Uterus (tissue), 3 donors: ENCODE measurements at regions not wholly inside any gene's neighbourhood (a gene's known extent, or its start where the extent isn't known, plus 50 kb on each side); places are given as distances from the start of the nearest gene placed in this dataset.
"Not testable (repeated sequence)": the region's sequence is repeated elsewhere in the genome, so short reads cannot be mapped to it uniquely, and the experiment has no call there.

Source experiments
- DNase-seq, 2 donors: peaks; one replicate each; pipeline ENCODE4 v3.0.0-alpha.2; 2019 to 2020
- H3K27ac ChIP-seq, 2 donors: fragments of 200-600 bp; sonication (generic); 1 replicate in 1 of 2; 2 replicates in 1 of 2; pipeline ENCODE4 v1.5.1; 2016 to 2018
- H3K27me3 ChIP-seq, 2 donors: fragments of 200-600 bp; sonication (generic); one replicate each; pipeline ENCODE4 v1.5.1; 2018 to 2019; ENCODE audit warnings: control low read depth in 1 of 2
- H3K36me3 ChIP-seq, 2 donors: fragments of 200-600 bp; sonication (generic); one replicate each; pipeline ENCODE4 v1.5.1; 2019; ENCODE audit warnings: control low read depth in 1 of 2
- H3K4me1 ChIP-seq, 2 donors: fragments of 200-600 bp; sonication (generic); one replicate each; pipeline ENCODE4 v1.5.1; 2018 to 2019; ENCODE audit warnings: control low read depth in 1 of 2
- H3K4me3 ChIP-seq, 2 donors: fragments of 200-600 bp; sonication (generic); 1 replicate in 1 of 2; 2 replicates in 1 of 2; pipeline ENCODE4 v1.5.1; 2018 to 2019; ENCODE audit warnings: mild to moderate bottlenecking in 1 of 2
- H3K9me3 ChIP-seq, 2 donors: fragments of 200-600 bp; sonication (generic); one replicate each; pipeline ENCODE4 v1.5.1; 2019; ENCODE audit warnings: control low read depth in 1 of 2
- CTCF ChIP-seq, 4 experiments: fragments of 200-600 bp in 2 of 4; fragments of 450-650 bp in 2 of 4; sonication (generic) in 2 of 4; IDR thresholded peaks; one replicate each; pipeline ENCODE4 v1.5.1; 2016 to 2019; ENCODE audit warnings: antibody characterized with exemption in 4 of 4, mild to moderate bottlenecking in 2 of 4, moderate library complexity in 1 of 4
- POLR2A ChIP-seq, 2 donors: fragments of 450-650 bp; IDR thresholded peaks; one replicate each; pipeline ENCODE4 v1.6.1; 2016; ENCODE audit warnings: antibody characterized with exemption in 2 of 2, mild to moderate bottlenecking in 1 of 2, moderate library complexity in 1 of 2
- intact Hi-C: fragments of 100-400 bp; cut with DNase I; formaldehyde crosslinking; loops from one replicate; pipeline ENCODE4 v1.15.1; 2023; ENCODE audit warnings: low total_unique reads
- donor health status: DM: yes; HTN: yes; CAD: no.

- no peak for DNase-seq
- intact Hi-C loops = no loop called here
- peaks cover 0 to 3% of the 10 kb centered on the region in 2 donors for H3K4me1 ChIP-seq
- H3K27ac ChIP-seq = no peak overlapping the region
- H3K9me3 ChIP-seq = no peaks in the 10 kb centered on the region
- H3K36me3 ChIP-seq = no peaks in the 10 kb centered on the region
- TF ChIP-seq POLR2A (IDR thresholded peaks at IDR 0.05) (no peak), CTCF (IDR thresholded peaks at IDR 0.05) (no peak)
- no peaks in the 10 kb centered on the region for H3K27me3 ChIP-seq
- no peak overlapping the region for H3K4me3 ChIP-seq
Measured at GRCh38 chr2:187879491-187879890, 325.3 kb upstream of the TFPI start.

- Histone ChIP-seq H3K4me1 (peaks cover 0 to 3% of the 10 kb centered on the region in 2 donors), H3K9me3 (no peaks in the 10 kb centered on the region), H3K36me3 (no peaks in the 10 kb centered on the region), H3K4me3 (no peak overlapping the region), H3K27ac (no peak overlapping the region), H3K27me3 (no peaks in the 10 kb centered on the region)
- intact Hi-C loops = no loop called here
- no peak for TF ChIP-seq POLR2A (IDR thresholded peaks at IDR 0.05)
- no peak for TF ChIP-seq CTCF (IDR thresholded peaks at IDR 0.05)
- DNase-seq = no peak
Measured at GRCh38 chr2:187884003-187884402, 329.8 kb upstream of the TFPI start.

- Histone ChIP-seq H3K27me3 (no peaks in the 10 kb centered on the region), H3K9me3 (no peaks in the 10 kb centered on the region), H3K36me3 (no peaks in the 10 kb centered on the region), H3K4me1 (no peaks in the 10 kb centered on the region), H3K27ac (no peak overlapping the region), H3K4me3 (no peak overlapping the region)
- intact Hi-C loops = no loop called here
- DNase-seq = no peak
- TF ChIP-seq CTCF (IDR thresholded peaks at IDR 0.05) (no peak), POLR2A (IDR thresholded peaks at IDR 0.05) (no peak)
Measured at GRCh38 chr2:187890690-187891089, 336.5 kb upstream of the TFPI start.

GRCh38 chr2:187900021-187900420 is 345.8 kb upstream of the TFPI start:
- H3K27ac ChIP-seq = no peak overlapping the region
- no peaks in the 10 kb centered on the region for H3K27me3 ChIP-seq
- H3K4me1 ChIP-seq = no peaks in the 10 kb centered on the region
- no peak overlapping the region for H3K4me3 ChIP-seq
- intact Hi-C loops = no loop called here
- no peak for DNase-seq
- TF ChIP-seq CTCF (IDR thresholded peaks at IDR 0.05) (no peak), POLR2A (IDR thresholded peaks at IDR 0.05) (no peak)
- H3K9me3 ChIP-seq = no peaks in the 10 kb centered on the region
- no peaks in the 10 kb centered on the region for H3K36me3 ChIP-seq

- TF ChIP-seq CTCF (IDR thresholded peaks at IDR 0.05) (no peak), POLR2A (IDR thresholded peaks at IDR 0.05) (no peak)
- H3K36me3 ChIP-seq = no peaks in the 10 kb centered on the region
- no peaks in the 10 kb centered on the region for H3K27me3 ChIP-seq
- H3K4me3 ChIP-seq = no peak overlapping the region
- no peak for DNase-seq
- no peaks in the 10 kb centered on the region for H3K9me3 ChIP-seq
- no peak overlapping the region for H3K27ac ChIP-seq
- intact Hi-C loops = no loop called here
- H3K4me1 ChIP-seq = no peaks in the 10 kb centered on the region
Measured at GRCh38 chr2:187906021-187906420, 351.8 kb upstream of the TFPI start.

- H3K27me3 ChIP-seq, intact Hi-C loops, H3K4me1 ChIP-seq, H3K36me3 ChIP-seq, DNase-seq, H3K9me3 ChIP-seq, H3K27ac ChIP-seq, H3K4me3 ChIP-seq: not testable (repeated sequence)
Measured at GRCh38 chr2:187910922-187911321, 356.7 kb upstream of the TFPI start.
